BE2C (cell line): ENCODE measurements at regions not wholly inside any gene's neighbourhood (a gene's known extent, or its start where the extent isn't known, plus 50 kb on each side); places are given as distances from the start of the nearest gene placed in this dataset.

Experiments used
- DNase-seq: peaks from one replicate; pipeline ENCODE4 v3.0.0-alpha.2; 2020
- H3K27me3 ChIP-seq: fragments of 250-450 bp; sonication (Bioruptor Pico); 2 replicates; pipeline ENCODE4 v1.5.1; 2020; ENCODE audit warnings: mild to moderate bottlenecking
- H3K36me3 ChIP-seq: fragments of 250-450 bp; sonication (Bioruptor Pico); 2 replicates; pipeline ENCODE4 v1.5.1; 2020; ENCODE audit warnings: mild to moderate bottlenecking
- H3K4me1 ChIP-seq: fragments of 250-450 bp; sonication (Bioruptor Pico); 2 replicates; pipeline ENCODE4 v1.5.1; 2020
- H3K4me3 ChIP-seq: 2 replicates; pipeline ENCODE4 v1.5.1; 2011; ENCODE audit warnings: low read depth, low read length
- H3K9me3 ChIP-seq: fragments of 250-450 bp; sonication (Bioruptor Pico); 2 replicates; pipeline ENCODE4 v1.5.1; 2020
- TF ChIP-seq, protein P1 (sequence below): IDR thresholded peaks from 2 replicates; pipeline ENCODE4 v1.5.1; 2012; ENCODE audit warnings: mild to moderate bottlenecking, low read depth, low read length

DNA sequence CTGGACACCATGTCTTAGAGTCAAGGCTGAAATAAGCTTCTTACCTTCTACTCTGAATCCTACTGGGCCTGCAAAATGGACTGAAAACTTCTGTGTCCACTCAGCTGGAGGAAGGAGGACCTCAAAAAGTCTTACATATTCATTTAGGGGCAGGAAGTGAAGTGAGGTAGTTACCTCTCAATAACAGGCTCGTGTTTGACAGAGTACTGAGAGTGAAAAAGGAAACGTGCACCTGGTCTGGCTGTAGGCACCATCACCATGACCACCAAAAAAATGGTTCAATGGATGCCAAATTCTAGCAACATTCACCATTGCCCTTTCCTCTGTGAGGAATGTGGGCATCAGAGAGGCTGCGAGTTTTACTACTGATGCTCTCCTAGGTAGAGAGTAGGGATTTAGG lies 176.2 kb downstream of the RFC3 start:
- DNase-seq: no peak
- TF ChIP-seq, protein P1, sequence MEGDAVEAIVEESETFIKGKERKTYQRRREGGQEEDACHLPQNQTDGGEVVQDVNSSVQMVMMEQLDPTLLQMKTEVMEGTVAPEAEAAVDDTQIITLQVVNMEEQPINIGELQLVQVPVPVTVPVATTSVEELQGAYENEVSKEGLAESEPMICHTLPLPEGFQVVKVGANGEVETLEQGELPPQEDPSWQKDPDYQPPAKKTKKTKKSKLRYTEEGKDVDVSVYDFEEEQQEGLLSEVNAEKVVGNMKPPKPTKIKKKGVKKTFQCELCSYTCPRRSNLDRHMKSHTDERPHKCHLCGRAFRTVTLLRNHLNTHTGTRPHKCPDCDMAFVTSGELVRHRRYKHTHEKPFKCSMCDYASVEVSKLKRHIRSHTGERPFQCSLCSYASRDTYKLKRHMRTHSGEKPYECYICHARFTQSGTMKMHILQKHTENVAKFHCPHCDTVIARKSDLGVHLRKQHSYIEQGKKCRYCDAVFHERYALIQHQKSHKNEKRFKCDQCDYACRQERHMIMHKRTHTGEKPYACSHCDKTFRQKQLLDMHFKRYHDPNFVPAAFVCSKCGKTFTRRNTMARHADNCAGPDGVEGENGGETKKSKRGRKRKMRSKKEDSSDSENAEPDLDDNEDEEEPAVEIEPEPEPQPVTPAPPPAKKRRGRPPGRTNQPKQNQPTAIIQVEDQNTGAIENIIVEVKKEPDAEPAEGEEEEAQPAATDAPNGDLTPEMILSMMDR: no peak
- Histone ChIP-seq H3K27me3 (no peaks in the 10 kb centered on the region), H3K4me1 (no peaks in the 10 kb centered on the region), H3K9me3 (no peaks in the 10 kb centered on the region), H3K36me3 (no peaks in the 10 kb centered on the region), H3K4me3 (no peak overlapping the region)

DNA sequence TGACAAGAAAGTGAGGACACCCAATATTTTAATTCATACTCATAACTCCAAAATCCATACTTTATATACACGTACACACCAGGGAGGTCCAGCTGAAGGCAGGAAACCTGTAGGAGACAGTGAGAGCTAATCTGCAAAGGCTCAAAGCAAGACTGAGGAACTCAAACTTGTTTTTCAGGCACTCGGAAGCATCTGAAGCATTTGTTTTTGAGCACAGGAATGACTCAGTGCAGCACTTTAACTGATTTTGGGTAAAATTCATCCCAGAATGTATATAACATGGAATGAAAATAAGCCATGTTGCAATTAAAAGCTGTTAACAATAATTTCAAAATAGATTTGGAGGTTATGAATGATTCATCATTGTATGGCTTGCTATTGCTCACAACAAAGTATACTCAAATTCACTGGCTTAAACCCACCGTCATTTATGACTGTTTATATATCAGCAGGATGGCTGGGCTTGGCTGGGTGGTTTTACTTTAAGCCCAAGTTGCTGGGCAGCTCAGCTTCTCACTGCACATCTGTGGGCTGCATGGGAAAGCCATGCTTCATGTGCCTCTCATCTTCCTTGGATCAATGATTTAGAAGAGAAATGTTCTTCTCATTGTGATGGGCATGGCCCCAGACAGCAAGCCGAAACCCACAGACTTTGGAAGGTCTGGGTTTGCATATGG lies 177.0 kb downstream of the RFC3 start:
- Histone ChIP-seq H3K4me3 (no peak overlapping the region), H3K4me1 (no peaks in the 10 kb centered on the region)

DNA sequence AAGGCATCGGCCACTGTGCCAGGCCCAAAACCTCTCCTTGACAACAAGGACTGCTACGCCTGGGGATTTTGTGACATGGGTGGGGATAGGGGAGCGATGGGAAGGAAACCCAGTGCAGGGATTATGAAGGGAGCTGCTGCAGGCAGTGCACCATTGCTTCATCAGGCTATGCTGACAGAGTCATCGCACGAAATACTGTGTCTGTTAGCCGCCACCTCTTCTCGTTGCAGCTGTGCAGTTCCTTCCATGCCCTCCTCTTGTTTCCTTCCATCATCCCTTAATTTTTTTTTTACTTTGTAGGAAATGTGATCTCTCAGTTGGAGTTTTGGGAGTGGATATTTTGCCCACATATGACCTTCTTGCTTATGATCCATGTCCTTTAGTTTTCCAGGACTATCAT lies 178.7 kb downstream of the RFC3 start:
- DNase-seq: no peak
- H3K4me1 ChIP-seq: no peaks in the 10 kb centered on the region
- no peaks in the 10 kb centered on the region for H3K27me3 ChIP-seq
- no peaks in the 10 kb centered on the region for H3K9me3 ChIP-seq
- TF ChIP-seq, protein P1: no peak
- no peak overlapping the region for H3K4me3 ChIP-seq
- no peaks in the 10 kb centered on the region for H3K36me3 ChIP-seq

More for the DNA sequence above, 177.0 kb downstream of the RFC3 start:
- no peak for DNase-seq
- Histone ChIP-seq H3K36me3 (no peaks in the 10 kb centered on the region), H3K9me3 (no peaks in the 10 kb centered on the region), H3K27me3 (no peaks in the 10 kb centered on the region)
- TF ChIP-seq, protein P1: no peak

DNA sequence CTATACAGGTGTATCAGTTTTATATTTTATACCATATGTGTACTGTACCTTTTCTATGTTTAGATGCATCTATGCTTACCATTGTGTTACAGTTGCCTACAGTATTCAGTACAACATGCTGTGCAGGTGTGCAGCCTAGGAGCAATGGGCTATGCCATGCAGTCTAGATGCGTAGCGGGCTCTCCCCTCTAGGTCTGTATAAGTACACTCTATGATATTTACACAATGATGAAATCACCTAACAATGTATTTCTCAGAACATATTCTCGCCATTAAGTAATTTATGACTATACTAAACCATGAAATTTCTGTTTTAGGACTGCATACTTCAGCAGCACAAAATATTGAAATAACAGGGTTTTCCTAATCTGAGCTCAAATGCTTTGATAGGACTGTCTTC lies 179.6 kb downstream of the RFC3 start:
- no peaks in the 10 kb centered on the region for H3K4me1 ChIP-seq
- H3K36me3 ChIP-seq: no peaks in the 10 kb centered on the region
- TF ChIP-seq, protein P1: no peak
- no peaks in the 10 kb centered on the region for H3K9me3 ChIP-seq
- DNase-seq: no peak
- H3K4me3 ChIP-seq: no peak overlapping the region
- no peaks in the 10 kb centered on the region for H3K27me3 ChIP-seq

DNA sequence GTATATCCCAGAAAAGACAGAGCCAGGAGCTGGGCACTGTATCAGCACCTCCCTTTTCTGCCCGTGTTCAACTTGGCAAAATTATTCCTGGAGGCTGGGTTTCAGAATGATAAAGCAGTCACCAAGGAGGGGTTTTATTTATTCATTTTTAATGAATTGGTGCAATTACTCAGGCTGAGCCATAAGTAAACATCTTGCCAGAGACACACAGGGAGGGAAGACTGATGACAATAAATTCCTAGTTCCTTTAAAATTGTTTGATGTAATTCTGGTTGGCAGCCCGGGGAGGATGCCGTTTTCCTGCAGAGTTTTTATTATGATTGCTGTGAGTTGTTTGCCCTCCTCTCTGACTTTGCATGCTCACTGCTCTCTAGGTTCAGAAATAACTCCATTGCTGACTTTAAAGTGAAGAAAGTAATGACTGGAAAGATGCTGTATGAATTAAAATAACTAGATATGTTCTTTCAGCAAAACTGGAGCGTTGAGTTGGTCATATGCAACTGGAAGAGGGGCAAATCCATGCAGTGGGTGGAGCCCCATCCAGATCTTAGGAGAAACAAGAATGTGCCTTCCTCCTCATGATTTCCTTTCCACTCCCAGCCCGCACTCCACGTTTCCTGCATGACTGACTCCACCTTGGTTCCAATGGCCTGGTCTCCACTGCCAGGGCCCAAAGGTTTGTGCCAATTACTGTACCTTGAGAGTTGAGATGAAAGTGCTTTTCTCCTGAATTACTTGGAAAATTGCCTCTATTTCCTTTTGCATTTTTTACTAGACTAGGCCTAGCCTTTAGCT lies 182.1 kb downstream of the RFC3 start:
- H3K36me3 ChIP-seq: no peaks in the 10 kb centered on the region
- DNase-seq: no peak
- H3K4me3 ChIP-seq: no peak overlapping the region
- no peaks in the 10 kb centered on the region for H3K4me1 ChIP-seq
- TF ChIP-seq, protein P1: no peak
- no peaks in the 10 kb centered on the region for H3K27me3 ChIP-seq
- no peaks in the 10 kb centered on the region for H3K9me3 ChIP-seq

DNA sequence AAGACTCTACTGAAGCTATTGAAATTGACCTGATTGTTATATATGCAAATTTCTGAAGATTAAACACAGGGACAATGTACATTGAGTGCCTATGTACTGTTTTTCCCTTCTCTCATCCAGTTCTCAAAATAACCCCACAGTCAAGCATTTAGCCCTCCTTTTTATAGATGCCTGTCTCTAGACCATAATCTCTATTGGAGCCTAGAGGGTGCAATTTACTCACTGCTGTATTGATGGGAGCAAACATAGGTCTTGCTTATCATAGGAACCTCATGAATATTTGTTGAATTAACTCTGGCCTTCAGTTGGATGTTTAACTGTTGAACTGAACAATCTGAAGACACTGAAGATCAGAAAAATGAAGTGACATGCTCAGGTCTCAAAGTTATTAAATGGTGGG lies 183.0 kb downstream of the RFC3 start:
- TF ChIP-seq, protein P1: no peak
- no peak for DNase-seq
- Histone ChIP-seq H3K36me3 (no peaks in the 10 kb centered on the region), H3K27me3 (no peaks in the 10 kb centered on the region), H3K4me1 (no peaks in the 10 kb centered on the region), H3K9me3 (no peaks in the 10 kb centered on the region), H3K4me3 (no peak overlapping the region)
